Tibial nerve (tissue), 4 donors: ENCODE measurements at regions not wholly inside any gene's neighbourhood (a gene's known extent, or its start where the extent isn't known, plus 50 kb on each side); places are given as distances from the start of the nearest gene placed in this dataset.

Experiments
- EP300 ChIP-seq, 2 donors: sonication (generic); formaldehyde crosslinking; IDR thresholded peaks; one replicate each; pipeline ENCODE4 v1.6.1; 2017; ENCODE audit warnings: antibody characterized with exemption in 2 of 2, mild to moderate bottlenecking in 1 of 2
- POLR2A ChIP-seq, 2 donors: fragments of 450-650 bp; IDR thresholded peaks; one replicate each; pipeline ENCODE4 v1.6.1; 2017; ENCODE audit warnings: antibody characterized with exemption in 2 of 2, mild to moderate bottlenecking in 2 of 2, moderate library complexity in 2 of 2
- TF ChIP-seq, protein P1 (sequence below), 5 experiments: fragments of 200-600 bp in 3 of 5; fragments of 450-650 bp in 2 of 5; sonication (generic) in 3 of 5; IDR thresholded peaks; one replicate each; pipeline ENCODE4 v1.5.1; 2016 to 2019; ENCODE audit warnings: antibody characterized with exemption in 5 of 5, mild to moderate bottlenecking in 3 of 5, moderate library complexity in 2 of 5

DNA sequence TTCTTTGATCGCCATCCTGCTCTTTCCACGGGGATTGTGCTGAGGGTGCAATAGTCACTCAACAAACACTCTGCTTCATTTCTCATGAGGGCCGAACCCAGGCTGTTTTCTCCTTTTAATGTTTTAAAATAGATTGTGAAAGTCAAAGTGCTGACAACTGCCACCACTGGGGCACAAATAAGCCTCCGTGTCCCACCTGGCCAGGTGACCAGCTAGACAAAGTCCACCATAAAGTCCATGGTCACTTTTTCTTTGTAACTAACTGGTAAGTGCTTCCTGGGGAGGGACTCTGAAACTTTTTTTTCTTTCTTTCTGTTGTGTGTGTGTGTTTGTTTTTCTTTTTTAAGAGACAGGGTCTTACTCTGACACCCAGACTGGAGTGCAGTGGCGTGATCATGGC lies 219.8 kb downstream of the LY86 start:
- TF ChIP-seq, protein P1, sequence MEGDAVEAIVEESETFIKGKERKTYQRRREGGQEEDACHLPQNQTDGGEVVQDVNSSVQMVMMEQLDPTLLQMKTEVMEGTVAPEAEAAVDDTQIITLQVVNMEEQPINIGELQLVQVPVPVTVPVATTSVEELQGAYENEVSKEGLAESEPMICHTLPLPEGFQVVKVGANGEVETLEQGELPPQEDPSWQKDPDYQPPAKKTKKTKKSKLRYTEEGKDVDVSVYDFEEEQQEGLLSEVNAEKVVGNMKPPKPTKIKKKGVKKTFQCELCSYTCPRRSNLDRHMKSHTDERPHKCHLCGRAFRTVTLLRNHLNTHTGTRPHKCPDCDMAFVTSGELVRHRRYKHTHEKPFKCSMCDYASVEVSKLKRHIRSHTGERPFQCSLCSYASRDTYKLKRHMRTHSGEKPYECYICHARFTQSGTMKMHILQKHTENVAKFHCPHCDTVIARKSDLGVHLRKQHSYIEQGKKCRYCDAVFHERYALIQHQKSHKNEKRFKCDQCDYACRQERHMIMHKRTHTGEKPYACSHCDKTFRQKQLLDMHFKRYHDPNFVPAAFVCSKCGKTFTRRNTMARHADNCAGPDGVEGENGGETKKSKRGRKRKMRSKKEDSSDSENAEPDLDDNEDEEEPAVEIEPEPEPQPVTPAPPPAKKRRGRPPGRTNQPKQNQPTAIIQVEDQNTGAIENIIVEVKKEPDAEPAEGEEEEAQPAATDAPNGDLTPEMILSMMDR (IDR thresholded peaks at IDR 0.05) = no peak
- no peak for TF ChIP-seq POLR2A (IDR thresholded peaks at IDR 0.05)
- TF ChIP-seq EP300 (IDR thresholded peaks at IDR 0.05) = no peak
